PC-9 (cell line): ENCODE measurements at regions not wholly inside any gene's neighbourhood (a gene's known extent, or its start where the extent isn't known, plus 50 kb on each side); places are given as distances from the start of the nearest gene placed in this dataset.

Source experiments
- CTCF ChIP-seq: fragments of 200-600 bp; sonication (generic); conservative IDR thresholded peaks from 2 replicates; pipeline ENCODE4 v1.6.1; 2017; ENCODE audit warnings: mixed run types, antibody characterized with exemption, mild to moderate bottlenecking, moderate library complexity
- EZH2 ChIP-seq: fragments of 200-600 bp; sonication (generic); IDR thresholded peaks from 2 replicates; pipeline ENCODE4 v1.8.0; 2017; ENCODE audit warnings: antibody characterized with exemption, low read depth

- TF ChIP-seq CTCF (no peak), EZH2 (no peak)
These were observed 470.7 kb downstream of the SOX9 start for GRCh38 chr17:72591289-72592241.
